CD4-positive, alpha-beta T cell (primary cell): ENCODE measurements at regions not wholly inside any gene's neighbourhood (a gene's known extent, or its start where the extent isn't known, plus 50 kb on each side); places are given as distances from the start of the nearest gene placed in this dataset.
A peak's percentile ranks its signal among the peaks of the same experiment; 100 is the strongest.

Source experiments
- ATAC-seq: fragments of 200-7000 bp; cut with Tn5 transposase; one replicate; pipeline ENCODE4 v1.10.0; 2022; ENCODE audit warnings: mild to moderate bottlenecking; ENCODE audit not compliant: poor library complexity
- CTCF ChIA-PET: fragments of 350-600 bp; sonication (Branson Sonifier 250); formaldehyde crosslinking; loops from one replicate; lab custom pipeline; 2021; ENCODE audit warnings: antibody characterized with exemption, inconsistent platforms; lab: Charles Lee
- POLR2A ChIA-PET: fragments of 350-600 bp; sonication (Branson Sonifier 250); formaldehyde crosslinking; loops from one replicate; lab custom pipeline; 2021; ENCODE audit warnings: antibody characterized with exemption, inconsistent platforms; lab: Charles Lee
- DNase-seq, 14 experiments: peaks; one replicate each; pipeline ENCODE4 v3.0.0-alpha.2; 2013 to 2020; ENCODE audit warnings: mixed read lengths in 2 of 14
- H3K27ac ChIP-seq, 2 donors: one replicate each; pipeline versions ENCODE4 v1.5.1 to v1.7.0; 2013; ENCODE audit warnings: low read length in 2 of 2, low read depth in 1 of 2, mild to moderate bottlenecking in 1 of 2
- H3K27me3 ChIP-seq, 2 experiments: 1 replicate in 1 of 2; 2 replicates in 1 of 2; pipeline versions ENCODE4 v1.6.1 to v1.7.0; 2013; ENCODE audit warnings: low read length in 2 of 2, control low read depth in 1 of 2, mild to moderate bottlenecking in 1 of 2, moderate library complexity in 1 of 2; ENCODE audit not compliant: insufficient read depth in 2 of 2, control insufficient read depth in 1 of 2
- H3K36me3 ChIP-seq: one replicate; pipeline ENCODE4 v1.6.1; 2013; ENCODE audit warnings: low read length, control low read depth; ENCODE audit not compliant: insufficient read depth
- H3K4me1 ChIP-seq: one replicate; pipeline ENCODE4 v1.6.1; 2013; ENCODE audit warnings: low read length, control low read depth; ENCODE audit not compliant: insufficient read depth
- H3K4me3 ChIP-seq: one replicate; pipeline ENCODE4 v1.5.1; 2013; ENCODE audit warnings: mild to moderate bottlenecking, low read length, moderate library complexity
- H3K9me3 ChIP-seq, 2 experiments: 1 replicate in 1 of 2; 2 replicates in 1 of 2; pipeline versions ENCODE4 v1.6.1 to v1.7.0; 2013; ENCODE audit warnings: low read length in 2 of 2, mild to moderate bottlenecking in 2 of 2, control low read depth in 1 of 2, moderate library complexity in 1 of 2; ENCODE audit not compliant: control insufficient read depth in 1 of 2, insufficient read depth in 1 of 2
- H3K27ac Mint-ChIP-seq: one replicate; pipeline ENCODE4 v1.8.0; 2020; ENCODE audit warnings: mixed read lengths
- H3K27me3 Mint-ChIP-seq: one replicate; pipeline ENCODE4 v1.8.0; 2021; ENCODE audit warnings: mixed read lengths
- H3K36me3 Mint-ChIP-seq: one replicate; pipeline ENCODE4 v1.8.0; 2021; ENCODE audit warnings: low read depth, mixed read lengths
- H3K4me1 Mint-ChIP-seq: one replicate; pipeline ENCODE4 v1.8.0; 2021; ENCODE audit warnings: low read depth, mixed read lengths
- H3K4me3 Mint-ChIP-seq: one replicate; pipeline ENCODE4 v1.8.0; 2020; ENCODE audit warnings: mild to moderate bottlenecking, mixed read lengths
- H3K9me3 Mint-ChIP-seq: one replicate; pipeline ENCODE4 v1.8.0; 2020; ENCODE audit warnings: mixed read lengths
- intact Hi-C, 2 experiments: fragments of 100-400 bp; cut with DNase I in 1 of 2; cut with micrococcal nuclease in 1 of 2; formaldehyde crosslinking; loops; one replicate each; pipeline versions ENCODE4 v1.15.1 to v1.9.0; 2023 to 2025; cut with DNase I, micrococcal nuclease
- TF ChIP-seq, protein P1 (sequence below): fragments of 200-600 bp; IDR thresholded peaks from one replicate; pipeline ENCODE4 v1.8.0; 2022; ENCODE audit warnings: antibody characterized with exemption, mild to moderate bottlenecking

DNA sequence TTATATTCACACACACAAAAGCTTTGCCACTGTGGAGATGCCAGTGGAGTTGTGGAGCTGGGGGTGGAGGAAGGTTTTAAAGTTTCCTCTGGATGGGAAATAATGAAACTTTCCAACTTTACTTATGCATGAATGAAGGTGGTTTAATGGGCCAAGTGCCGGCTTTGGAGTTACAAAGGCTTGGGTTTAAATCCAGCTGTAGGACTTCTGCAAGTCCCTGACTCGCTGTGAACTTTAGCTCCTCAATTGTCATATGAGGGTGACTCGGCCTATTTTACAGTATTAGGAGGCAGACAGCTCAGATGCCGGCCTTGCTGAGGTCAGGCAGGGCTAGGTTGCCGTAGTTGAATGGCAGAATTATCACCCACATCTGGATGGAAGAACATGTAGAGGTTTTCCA, 415.8 kb upstream of the TRIB2 start:
- TF ChIP-seq, protein P1, sequence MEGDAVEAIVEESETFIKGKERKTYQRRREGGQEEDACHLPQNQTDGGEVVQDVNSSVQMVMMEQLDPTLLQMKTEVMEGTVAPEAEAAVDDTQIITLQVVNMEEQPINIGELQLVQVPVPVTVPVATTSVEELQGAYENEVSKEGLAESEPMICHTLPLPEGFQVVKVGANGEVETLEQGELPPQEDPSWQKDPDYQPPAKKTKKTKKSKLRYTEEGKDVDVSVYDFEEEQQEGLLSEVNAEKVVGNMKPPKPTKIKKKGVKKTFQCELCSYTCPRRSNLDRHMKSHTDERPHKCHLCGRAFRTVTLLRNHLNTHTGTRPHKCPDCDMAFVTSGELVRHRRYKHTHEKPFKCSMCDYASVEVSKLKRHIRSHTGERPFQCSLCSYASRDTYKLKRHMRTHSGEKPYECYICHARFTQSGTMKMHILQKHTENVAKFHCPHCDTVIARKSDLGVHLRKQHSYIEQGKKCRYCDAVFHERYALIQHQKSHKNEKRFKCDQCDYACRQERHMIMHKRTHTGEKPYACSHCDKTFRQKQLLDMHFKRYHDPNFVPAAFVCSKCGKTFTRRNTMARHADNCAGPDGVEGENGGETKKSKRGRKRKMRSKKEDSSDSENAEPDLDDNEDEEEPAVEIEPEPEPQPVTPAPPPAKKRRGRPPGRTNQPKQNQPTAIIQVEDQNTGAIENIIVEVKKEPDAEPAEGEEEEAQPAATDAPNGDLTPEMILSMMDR: no peak
- no peaks in the 10 kb centered on the region for H3K36me3 ChIP-seq
- Mint-ChIP-seq H3K27me3 (no peaks in the 10 kb centered on the region), H3K36me3 (no peaks in the 10 kb centered on the region), H3K4me1 (peaks cover 58% of the 10 kb centered on the region), H3K4me3 (no peak overlapping the region), H3K9me3 (no peaks in the 10 kb centered on the region), H3K27ac (peak overlapping the region; percentile 82)
- intact Hi-C loops: no loop called here
- no peak overlapping the region for H3K4me3 ChIP-seq
- no peak overlapping the region for H3K27ac ChIP-seq
- no peaks in the 10 kb centered on the region for H3K9me3 ChIP-seq
- CTCF ChIA-PET: no interaction called here
- POLR2A ChIA-PET: interaction anchor here (2.6 kb wide), 1 partner anchor 416 kb away, joined by 10 read pairs; the partner anchor contains the start of gene TRIB2
- no peaks in the 10 kb centered on the region for H3K27me3 ChIP-seq
- ATAC-seq (no peak), DNase-seq (no peak)
- H3K4me1 ChIP-seq: peaks cover 33% of the 10 kb centered on the region

DNA sequence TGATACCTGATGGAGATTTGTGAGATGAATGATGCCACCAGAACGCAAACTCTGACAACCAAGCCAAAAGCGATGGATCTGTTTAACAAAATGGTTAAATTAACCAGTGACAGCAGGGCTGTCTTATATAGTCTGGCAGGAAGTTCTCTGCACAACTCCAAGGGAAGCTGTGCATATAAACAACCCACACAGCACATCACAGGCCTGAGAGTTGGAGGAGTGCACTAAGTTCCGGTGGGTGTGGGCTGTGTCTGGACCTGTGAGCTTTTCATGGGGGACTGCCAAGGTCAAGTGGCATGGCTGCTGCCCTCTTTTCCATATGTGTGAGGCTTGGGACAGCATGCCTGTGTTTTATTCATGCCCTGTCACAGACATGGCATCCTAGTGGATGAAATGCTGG, 414.6 kb upstream of the TRIB2 start:
- Mint-ChIP-seq H3K36me3 (no peaks in the 10 kb centered on the region), H3K4me3 (peak overlapping the region; percentile 47), H3K9me3 (no peaks in the 10 kb centered on the region), H3K4me1 (peaks cover 46% of the 10 kb centered on the region), H3K27me3 (no peaks in the 10 kb centered on the region), H3K27ac (peak overlapping the region; percentile 82)
- ChIA-PET CTCF (interaction anchor here (0.5 kb wide), 1 partner anchor 53 kb away, joined by 3 read pairs; no protein-coding TSS in a partner anchor), POLR2A (interaction anchor here (0.6 to 2.6 kb wide), 6 partner anchors 8 to 555 kb away, joined by 3 to 10 read pairs (median 4); partner anchors contain the start of gene TRIB2)
- ATAC-seq (peak; percentile 84), DNase-seq (peak in 8 of 14 experiments; percentile 2 to 50 (median 20))
- intact Hi-C loops: no loop called here
- H3K4me1 ChIP-seq: peaks cover 27% of the 10 kb centered on the region
- H3K27me3 ChIP-seq: no peaks in the 10 kb centered on the region
- H3K36me3 ChIP-seq: no peaks in the 10 kb centered on the region
- H3K4me3 ChIP-seq: no peak overlapping the region
- H3K9me3 ChIP-seq: no peaks in the 10 kb centered on the region
- TF ChIP-seq, protein P1: no peak
- H3K27ac ChIP-seq: no peak overlapping the region

DNA sequence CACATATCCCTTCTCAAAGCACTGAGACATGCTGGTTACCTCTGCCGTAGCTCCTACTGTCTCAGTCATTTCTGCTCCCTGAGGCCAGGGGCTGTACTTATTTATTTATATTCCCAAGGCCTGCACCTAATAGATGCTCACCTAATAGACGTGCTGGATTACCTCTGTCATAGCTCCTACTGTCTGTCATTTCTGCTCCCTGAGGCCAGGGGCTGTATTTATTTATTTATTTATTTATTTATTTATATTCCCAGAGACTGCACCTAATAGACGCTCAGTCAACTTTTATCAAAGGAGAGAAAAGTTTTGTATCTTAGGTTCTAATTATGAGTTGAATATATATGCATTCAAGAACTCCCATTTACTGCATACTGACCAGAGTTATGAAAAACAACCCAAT, 414.0 kb upstream of the TRIB2 start:
- Histone ChIP-seq H3K4me3 (no peak overlapping the region), H3K27me3 (no peaks in the 10 kb centered on the region), H3K36me3 (no peaks in the 10 kb centered on the region), H3K9me3 (no peaks in the 10 kb centered on the region), H3K27ac (no peak overlapping the region), H3K4me1 (peaks cover 27% of the 10 kb centered on the region)
- Mint-ChIP-seq H3K9me3 (no peaks in the 10 kb centered on the region), H3K36me3 (no peaks in the 10 kb centered on the region), H3K27ac (peak overlapping the region; percentile 82), H3K4me1 (peaks cover 45% of the 10 kb centered on the region), H3K27me3 (no peaks in the 10 kb centered on the region), H3K4me3 (no peak overlapping the region)
- TF ChIP-seq, protein P1: no peak
- ATAC-seq (no peak), DNase-seq (no peak)
- ChIA-PET CTCF (no interaction called here), POLR2A (interaction anchor here (0.6 to 2.6 kb wide), 6 partner anchors 9 to 554 kb away, joined by 3 to 10 read pairs (median 4); partner anchors contain the start of gene TRIB2)
- intact Hi-C loops: no loop called here
